HepG2 (cell line): ENCODE measurements at regions not wholly inside any gene's neighbourhood (a gene's known extent, or its start where the extent isn't known, plus 50 kb on each side); places are given as distances from the start of the nearest gene placed in this dataset.

Source experiments
- CTCF ChIP-seq: sonication (generic); formaldehyde crosslinking; IDR thresholded peaks from 2 replicates; pipeline ENCODE4 v1.5.0; 2020; ENCODE audit warnings: mild to moderate bottlenecking, missing genetic modification reagents, moderate library complexity
- EZH2 ChIP-seq: conservative IDR thresholded peaks from 2 replicates; pipeline ENCODE4 v1.6.1; 2012; ENCODE audit warnings: mild to moderate bottlenecking, low read depth, low read length, moderate library complexity
- HDAC2 ChIP-seq: sonication (generic); formaldehyde crosslinking; IDR thresholded peaks from 2 replicates; pipeline ENCODE4 v1.4.0; 2020; ENCODE audit warnings: missing genetic modification reagents
- POLR2A ChIP-seq, 2 experiments: IDR thresholded peaks; 2 replicates each; pipeline ENCODE4 v1.6.1; 2011; ENCODE audit warnings: low read depth in 2 of 2, low read length in 2 of 2, mild to moderate bottlenecking in 1 of 2, moderate library complexity in 1 of 2; ENCODE audit not compliant: insufficient read depth in 1 of 2
- POLR2AphosphoS2 ChIP-seq: IDR thresholded peaks from 2 replicates; pipeline ENCODE4 v1.6.1; 2011; ENCODE audit warnings: low read depth, low read length, improper control_type of control experiment
- RAD21 ChIP-seq: fragments of 450-650 bp; formaldehyde crosslinking; IDR thresholded peaks from 2 replicates; pipeline ENCODE4 v1.5.0; 2020; ENCODE audit warnings: mild to moderate bottlenecking
- SIN3A ChIP-seq: IDR thresholded peaks from 2 replicates; pipeline ENCODE4 v1.6.1; 2011; ENCODE audit warnings: low read depth, mild to moderate bottlenecking, control low read depth, low read length, borderline replicate concordance
- SMAD1 ChIP-seq: sonication (generic); formaldehyde crosslinking; IDR thresholded peaks from 2 replicates; pipeline ENCODE4 v1.4.0; 2020; ENCODE audit warnings: missing genetic modification reagents, low read depth, mild to moderate bottlenecking, borderline replicate concordance
- SSRP1 ChIP-seq: IDR thresholded peaks from 2 replicates; pipeline ENCODE4 v1.6.1; 2016; ENCODE audit warnings: control low read depth
- ZBTB8A ChIP-seq: sonication (generic); formaldehyde crosslinking; IDR thresholded peaks from 2 replicates; pipeline ENCODE4 v1.4.0; 2020; ENCODE audit warnings: mild to moderate bottlenecking, low read depth, missing genetic modification reagents, borderline replicate concordance
- ZC3H4 ChIP-seq: sonication (generic); formaldehyde crosslinking; IDR thresholded peaks from 2 replicates; pipeline ENCODE4 v1.4.0; 2020; ENCODE audit warnings: missing genetic modification reagents, borderline replicate concordance
- TF ChIP-seq, protein P1 (sequence below): sonication (generic); formaldehyde crosslinking; IDR thresholded peaks from 2 replicates; pipeline ENCODE4 v1.8.1; 2022; ENCODE audit warnings: mild to moderate bottlenecking, missing genetic modification reagents
- TF ChIP-seq, protein P2 (sequence below): sonication (generic); formaldehyde crosslinking; IDR thresholded peaks from 2 replicates; pipeline ENCODE4 v1.4.0; 2020; ENCODE audit warnings: low read depth, mild to moderate bottlenecking, missing genetic modification reagents

DNA sequence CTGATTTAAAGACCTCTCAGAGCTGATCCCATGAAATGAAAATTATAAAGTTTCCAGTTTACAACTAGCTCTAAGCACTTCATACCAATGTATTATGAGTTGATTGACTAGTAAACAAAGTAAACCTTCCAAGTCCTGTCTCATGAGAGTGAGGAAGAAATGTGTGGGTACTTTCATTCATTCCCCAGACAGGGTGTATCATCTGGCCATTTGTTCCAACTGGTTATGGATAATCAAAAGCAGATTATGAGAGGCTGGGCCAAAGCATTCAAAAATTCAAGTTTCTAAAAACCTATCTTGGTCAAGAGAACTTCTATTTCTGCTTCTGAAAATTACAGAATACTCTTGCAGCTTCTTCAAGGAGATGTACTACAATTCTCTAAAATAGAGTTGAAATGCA, 193.3 kb upstream of the RASGEF1B start:
- TF ChIP-seq, protein P1, sequence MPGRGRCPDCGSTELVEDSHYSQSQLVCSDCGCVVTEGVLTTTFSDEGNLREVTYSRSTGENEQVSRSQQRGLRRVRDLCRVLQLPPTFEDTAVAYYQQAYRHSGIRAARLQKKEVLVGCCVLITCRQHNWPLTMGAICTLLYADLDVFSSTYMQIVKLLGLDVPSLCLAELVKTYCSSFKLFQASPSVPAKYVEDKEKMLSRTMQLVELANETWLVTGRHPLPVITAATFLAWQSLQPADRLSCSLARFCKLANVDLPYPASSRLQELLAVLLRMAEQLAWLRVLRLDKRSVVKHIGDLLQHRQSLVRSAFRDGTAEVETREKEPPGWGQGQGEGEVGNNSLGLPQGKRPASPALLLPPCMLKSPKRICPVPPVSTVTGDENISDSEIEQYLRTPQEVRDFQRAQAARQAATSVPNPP (CRISPR knock-in tag) = no peak
- TF ChIP-seq ZBTB8A (no peak), CTCF (CRISPR knock-in tag) (no peak), HDAC2 (CRISPR knock-in tag) (no peak), SMAD1 (CRISPR knock-in tag) (no peak), RAD21 (CRISPR knock-in tag) (no peak), SIN3A (no peak), EZH2 (no peak), SSRP1 (CRISPR knock-in tag) (no peak), POLR2A (IDR thresholded peaks at IDR 0.05; ENCODE audit: insufficient read depth in 1 of 2, low read depth in 2 of 2, low read length in 2 of 2) (no peak), POLR2AphosphoS2 (no peak), ZC3H4 (CRISPR knock-in tag) (no peak)
- TF ChIP-seq, protein P2, sequence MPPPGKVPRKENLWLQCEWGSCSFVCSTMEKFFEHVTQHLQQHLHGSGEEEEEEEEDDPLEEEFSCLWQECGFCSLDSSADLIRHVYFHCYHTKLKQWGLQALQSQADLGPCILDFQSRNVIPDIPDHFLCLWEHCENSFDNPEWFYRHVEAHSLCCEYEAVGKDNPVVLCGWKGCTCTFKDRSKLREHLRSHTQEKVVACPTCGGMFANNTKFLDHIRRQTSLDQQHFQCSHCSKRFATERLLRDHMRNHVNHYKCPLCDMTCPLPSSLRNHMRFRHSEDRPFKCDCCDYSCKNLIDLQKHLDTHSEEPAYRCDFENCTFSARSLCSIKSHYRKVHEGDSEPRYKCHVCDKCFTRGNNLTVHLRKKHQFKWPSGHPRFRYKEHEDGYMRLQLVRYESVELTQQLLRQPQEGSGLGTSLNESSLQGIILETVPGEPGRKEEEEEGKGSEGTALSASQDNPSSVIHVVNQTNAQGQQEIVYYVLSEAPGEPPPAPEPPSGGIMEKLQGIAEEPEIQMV = no peak
